ENCODE measurements at regions not wholly inside any gene's neighbourhood (a gene's known extent, or its start where the extent isn't known, plus 50 kb on each side); places are given as distances from the start of the nearest gene placed in this dataset.

DNA sequence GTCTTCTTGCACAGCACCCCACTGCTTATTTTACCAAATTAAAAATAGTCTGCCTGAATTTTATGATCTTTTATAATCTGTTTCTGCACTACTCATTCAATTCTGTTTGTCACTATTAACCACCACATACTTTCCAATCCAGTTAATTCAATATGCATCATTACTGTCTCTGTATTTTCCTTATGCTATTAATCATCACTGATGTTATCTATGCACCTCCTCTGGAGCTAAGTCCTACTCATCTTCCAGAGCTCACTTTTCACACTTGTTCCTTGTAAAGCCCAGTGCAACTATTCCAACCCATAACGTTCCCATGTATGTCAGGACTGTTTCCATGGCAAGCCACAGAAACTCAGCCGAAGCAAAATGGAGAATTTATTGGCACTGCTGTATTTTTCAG, 713.6 kb downstream of the PLCL1 start:
- TF ChIP-seq, protein P1, sequence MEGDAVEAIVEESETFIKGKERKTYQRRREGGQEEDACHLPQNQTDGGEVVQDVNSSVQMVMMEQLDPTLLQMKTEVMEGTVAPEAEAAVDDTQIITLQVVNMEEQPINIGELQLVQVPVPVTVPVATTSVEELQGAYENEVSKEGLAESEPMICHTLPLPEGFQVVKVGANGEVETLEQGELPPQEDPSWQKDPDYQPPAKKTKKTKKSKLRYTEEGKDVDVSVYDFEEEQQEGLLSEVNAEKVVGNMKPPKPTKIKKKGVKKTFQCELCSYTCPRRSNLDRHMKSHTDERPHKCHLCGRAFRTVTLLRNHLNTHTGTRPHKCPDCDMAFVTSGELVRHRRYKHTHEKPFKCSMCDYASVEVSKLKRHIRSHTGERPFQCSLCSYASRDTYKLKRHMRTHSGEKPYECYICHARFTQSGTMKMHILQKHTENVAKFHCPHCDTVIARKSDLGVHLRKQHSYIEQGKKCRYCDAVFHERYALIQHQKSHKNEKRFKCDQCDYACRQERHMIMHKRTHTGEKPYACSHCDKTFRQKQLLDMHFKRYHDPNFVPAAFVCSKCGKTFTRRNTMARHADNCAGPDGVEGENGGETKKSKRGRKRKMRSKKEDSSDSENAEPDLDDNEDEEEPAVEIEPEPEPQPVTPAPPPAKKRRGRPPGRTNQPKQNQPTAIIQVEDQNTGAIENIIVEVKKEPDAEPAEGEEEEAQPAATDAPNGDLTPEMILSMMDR (IDR thresholded peaks at IDR 0.05) = no peak
- TF ChIP-seq POLR2A (IDR thresholded peaks at IDR 0.05) = no peak
